ENCODE measurements at regions not wholly inside any gene's neighbourhood (a gene's known extent, or its start where the extent isn't known, plus 50 kb on each side); places are given as distances from the start of the nearest gene placed in this dataset.
A peak's percentile ranks its signal among the peaks of the same experiment; 100 is the strongest.

DNA sequence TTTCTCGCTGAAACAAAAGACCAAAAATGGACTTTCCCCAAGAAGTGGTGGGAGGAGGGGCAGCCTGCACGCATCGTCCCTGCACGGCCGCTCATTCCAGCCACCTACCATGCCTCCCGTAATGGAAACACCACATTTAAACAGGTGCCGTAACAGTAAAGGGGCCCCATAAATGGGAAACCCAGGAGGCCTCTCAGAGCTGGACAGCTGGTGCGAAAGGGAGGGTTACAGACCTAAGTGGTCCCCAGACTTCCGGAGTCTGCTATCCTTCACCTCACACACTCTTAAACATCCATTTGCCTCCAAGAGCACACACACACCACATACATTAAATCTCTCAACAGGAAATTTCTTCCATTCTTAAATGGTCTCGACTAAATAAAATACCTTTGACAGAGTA, 120.7 kb upstream of the SOD1 start:
- H3K36me3 ChIP-seq (ENCODE audit: insufficient read depth, low read length): no peaks in the 10 kb centered on the region
- no peak overlapping the region for H3K27ac ChIP-seq (ENCODE audit: low read depth, low read length)
- DNase-seq (ENCODE audit: insufficient read length, low spot score, missing footprints): no peak
- no peaks in the 10 kb centered on the region for H3K27me3 ChIP-seq (ENCODE audit: insufficient read depth, low read length)
- no peak overlapping the region for H2AFZ ChIP-seq (ENCODE audit: low read length)
- TF ChIP-seq, protein P1, sequence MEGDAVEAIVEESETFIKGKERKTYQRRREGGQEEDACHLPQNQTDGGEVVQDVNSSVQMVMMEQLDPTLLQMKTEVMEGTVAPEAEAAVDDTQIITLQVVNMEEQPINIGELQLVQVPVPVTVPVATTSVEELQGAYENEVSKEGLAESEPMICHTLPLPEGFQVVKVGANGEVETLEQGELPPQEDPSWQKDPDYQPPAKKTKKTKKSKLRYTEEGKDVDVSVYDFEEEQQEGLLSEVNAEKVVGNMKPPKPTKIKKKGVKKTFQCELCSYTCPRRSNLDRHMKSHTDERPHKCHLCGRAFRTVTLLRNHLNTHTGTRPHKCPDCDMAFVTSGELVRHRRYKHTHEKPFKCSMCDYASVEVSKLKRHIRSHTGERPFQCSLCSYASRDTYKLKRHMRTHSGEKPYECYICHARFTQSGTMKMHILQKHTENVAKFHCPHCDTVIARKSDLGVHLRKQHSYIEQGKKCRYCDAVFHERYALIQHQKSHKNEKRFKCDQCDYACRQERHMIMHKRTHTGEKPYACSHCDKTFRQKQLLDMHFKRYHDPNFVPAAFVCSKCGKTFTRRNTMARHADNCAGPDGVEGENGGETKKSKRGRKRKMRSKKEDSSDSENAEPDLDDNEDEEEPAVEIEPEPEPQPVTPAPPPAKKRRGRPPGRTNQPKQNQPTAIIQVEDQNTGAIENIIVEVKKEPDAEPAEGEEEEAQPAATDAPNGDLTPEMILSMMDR (IDR thresholded peaks at IDR 0.05; ENCODE audit: extremely low read depth, low read depth, low read length): no peak
- no peaks in the 10 kb centered on the region for H3K79me2 ChIP-seq (ENCODE audit: insufficient read depth, low read length)
- H4K20me1 ChIP-seq (ENCODE audit: insufficient read depth, low read length): no peaks in the 10 kb centered on the region
- peaks cover 9% of the 10 kb centered on the region for H3K4me1 ChIP-seq (ENCODE audit: insufficient read depth, low read length)
- no peaks in the 10 kb centered on the region for H3K9me3 ChIP-seq (ENCODE audit: low read depth, low read length)
- H3K4me2 ChIP-seq (ENCODE audit: insufficient read depth, low read length): no peak overlapping the region
- H3K4me3 ChIP-seq (ENCODE audit: insufficient read depth, low read length): no peak overlapping the region

DNA sequence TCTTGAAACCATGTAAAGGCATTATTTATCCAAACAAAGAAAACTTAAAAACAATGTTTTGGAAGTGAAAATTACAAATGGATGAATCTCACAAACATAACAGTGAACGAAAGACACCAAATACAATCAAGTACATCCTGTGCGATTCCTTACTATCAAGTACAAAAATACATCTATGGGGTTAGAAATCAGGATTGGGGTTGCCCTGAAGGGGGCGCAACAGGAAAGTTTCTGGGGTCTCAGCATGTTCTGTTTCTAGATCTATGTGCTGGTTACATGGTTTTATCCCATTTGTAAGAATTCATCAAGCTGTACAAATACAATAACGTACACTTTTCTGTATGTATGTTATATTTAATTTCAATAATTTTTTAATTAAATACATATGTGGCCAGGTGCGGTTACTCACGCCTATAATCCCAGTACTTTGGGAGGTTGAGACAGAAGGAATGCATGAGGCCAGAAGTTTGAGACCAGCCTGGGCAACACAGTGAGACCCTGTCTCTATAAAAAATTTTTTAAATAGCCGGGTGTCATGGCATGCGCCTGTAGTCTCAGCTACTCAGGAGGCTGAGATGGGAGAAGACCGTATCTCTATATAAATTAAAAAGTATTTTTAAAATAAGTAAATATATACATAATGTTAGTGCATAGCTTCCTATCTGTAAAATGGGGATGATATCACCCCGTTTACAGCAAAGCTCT, 121.5 kb upstream of the SOD1 start:
- H3K27ac ChIP-seq (ENCODE audit: low read depth, low read length): no peak overlapping the region
- DNase-seq (ENCODE audit: insufficient read length, low spot score, missing footprints): no peak
- H3K36me3 ChIP-seq (ENCODE audit: insufficient read depth, low read length): no peaks in the 10 kb centered on the region
- H4K20me1 ChIP-seq (ENCODE audit: insufficient read depth, low read length): no peaks in the 10 kb centered on the region
- peaks cover 3% of the 10 kb centered on the region for H3K4me1 ChIP-seq (ENCODE audit: insufficient read depth, low read length)
- H3K79me2 ChIP-seq (ENCODE audit: insufficient read depth, low read length): no peaks in the 10 kb centered on the region
- H3K4me2 ChIP-seq (ENCODE audit: insufficient read depth, low read length): no peak overlapping the region
- H2AFZ ChIP-seq (ENCODE audit: low read length): no peak overlapping the region
- TF ChIP-seq, protein P1 (IDR thresholded peaks at IDR 0.05; ENCODE audit: extremely low read depth, low read depth, low read length): peak; percentile 21
- H3K4me3 ChIP-seq (ENCODE audit: insufficient read depth, low read length): no peak overlapping the region
- H3K9me3 ChIP-seq (ENCODE audit: low read depth, low read length): no peaks in the 10 kb centered on the region
- no peaks in the 10 kb centered on the region for H3K27me3 ChIP-seq (ENCODE audit: insufficient read depth, low read length)

DNA sequence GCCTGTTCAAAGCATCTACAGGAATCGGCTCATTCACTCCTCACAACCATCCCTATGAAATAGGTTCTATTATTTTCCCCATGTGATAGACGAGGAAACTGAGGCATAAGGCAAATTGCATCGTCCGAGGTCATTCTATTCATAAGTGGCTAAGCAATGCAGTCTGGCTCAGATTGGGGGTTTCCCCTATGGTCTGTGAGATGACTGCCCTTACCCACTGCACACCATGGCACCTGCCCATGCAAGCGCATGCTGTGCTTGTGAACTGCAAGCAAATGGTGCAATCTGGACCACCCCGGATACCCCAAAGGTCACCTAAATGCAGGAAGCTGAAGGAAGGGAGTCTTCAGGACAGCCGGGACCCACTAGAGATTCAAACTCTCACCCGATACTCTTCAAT, 123.4 kb upstream of the SOD1 start:
- H3K9me3 ChIP-seq (ENCODE audit: low read depth, low read length): no peaks in the 10 kb centered on the region
- no peaks in the 10 kb centered on the region for H3K36me3 ChIP-seq (ENCODE audit: insufficient read depth, low read length)
- no peaks in the 10 kb centered on the region for H3K4me1 ChIP-seq (ENCODE audit: insufficient read depth, low read length)
- DNase-seq (ENCODE audit: insufficient read length, low spot score, missing footprints): no peak
- H2AFZ ChIP-seq (ENCODE audit: low read length): no peak overlapping the region
- H3K4me2 ChIP-seq (ENCODE audit: insufficient read depth, low read length): no peak overlapping the region
- TF ChIP-seq, protein P1 (IDR thresholded peaks at IDR 0.05; ENCODE audit: extremely low read depth, low read depth, low read length): no peak
- no peaks in the 10 kb centered on the region for H4K20me1 ChIP-seq (ENCODE audit: insufficient read depth, low read length)
- no peaks in the 10 kb centered on the region for H3K27me3 ChIP-seq (ENCODE audit: insufficient read depth, low read length)
- no peaks in the 10 kb centered on the region for H3K79me2 ChIP-seq (ENCODE audit: insufficient read depth, low read length)
- no peak overlapping the region for H3K27ac ChIP-seq (ENCODE audit: low read depth, low read length)
- H3K4me3 ChIP-seq (ENCODE audit: insufficient read depth, low read length): no peak overlapping the region

DNA sequence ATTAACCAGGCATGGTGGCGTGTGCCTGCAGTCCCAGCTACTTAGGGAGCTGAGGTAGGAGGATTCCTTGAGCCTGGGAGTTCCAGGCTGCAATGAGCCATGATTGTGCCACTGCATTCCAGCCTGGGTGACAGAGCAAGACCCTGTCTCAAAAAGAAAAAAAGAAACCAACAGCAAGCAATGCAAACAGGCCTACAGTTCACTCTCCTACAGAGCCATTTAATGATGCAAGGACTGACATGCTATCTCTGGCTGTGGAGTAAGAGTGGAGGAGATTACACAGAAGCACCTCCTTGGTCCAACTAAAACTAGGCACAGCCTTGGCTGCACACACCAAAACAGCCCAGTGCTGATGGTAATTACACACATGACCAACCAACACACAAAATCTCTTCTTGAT, 127.5 kb upstream of the SOD1 start:
- Histone ChIP-seq H3K36me3 (ENCODE audit: insufficient read depth, low read length) (no peaks in the 10 kb centered on the region), H4K20me1 (ENCODE audit: insufficient read depth, low read length) (no peaks in the 10 kb centered on the region), H3K4me1 (ENCODE audit: insufficient read depth, low read length) (no peaks in the 10 kb centered on the region), H2AFZ (ENCODE audit: low read length) (no peak overlapping the region), H3K27ac (ENCODE audit: low read depth, low read length) (no peak overlapping the region), H3K27me3 (ENCODE audit: insufficient read depth, low read length) (no peaks in the 10 kb centered on the region), H3K4me3 (ENCODE audit: insufficient read depth, low read length) (no peak overlapping the region), H3K4me2 (ENCODE audit: insufficient read depth, low read length) (no peak overlapping the region), H3K9me3 (ENCODE audit: low read depth, low read length) (no peaks in the 10 kb centered on the region), H3K79me2 (ENCODE audit: insufficient read depth, low read length) (no peaks in the 10 kb centered on the region)
- TF ChIP-seq, protein P1 (IDR thresholded peaks at IDR 0.05; ENCODE audit: extremely low read depth, low read depth, low read length): no peak
- DNase-seq (ENCODE audit: insufficient read length, low spot score, missing footprints): no peak
